VCaP (cell line): ENCODE measurements at regions not wholly inside any gene's neighbourhood (a gene's known extent, or its start where the extent isn't known, plus 50 kb on each side); places are given as distances from the start of the nearest gene placed in this dataset.

Experiments
- H3K27ac ChIP-seq: fragments of 450-650 bp; 2 replicates; pipeline ENCODE4 v1.5.1; 2017
- TF ChIP-seq, protein P1 (sequence below): fragments of 450-650 bp; conservative IDR thresholded peaks from 2 replicates; pipeline ENCODE4 v1.5.1; 2017; ENCODE audit warnings: mild to moderate bottlenecking, moderate library complexity

DNA sequence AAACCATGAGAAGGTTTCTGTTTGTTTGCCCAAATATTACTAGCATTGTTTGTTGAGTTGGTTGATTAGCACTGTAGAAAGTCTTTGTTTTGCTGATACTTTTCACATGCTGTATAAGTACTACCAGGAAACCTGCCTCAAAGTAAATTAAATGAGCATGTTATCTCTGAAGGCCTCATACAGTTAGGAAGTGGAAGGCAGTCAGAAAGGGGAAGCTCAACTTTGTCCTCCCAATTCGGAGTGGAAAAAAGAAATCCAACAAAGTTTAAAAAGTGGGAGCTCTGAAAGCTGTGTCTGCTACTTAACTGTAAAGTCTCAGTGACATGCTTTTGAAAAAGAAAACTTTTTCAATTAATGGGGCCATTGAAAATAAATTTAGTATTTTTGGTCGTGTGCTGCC lies 188.3 kb upstream of the BLID start:
- TF ChIP-seq, protein P1, sequence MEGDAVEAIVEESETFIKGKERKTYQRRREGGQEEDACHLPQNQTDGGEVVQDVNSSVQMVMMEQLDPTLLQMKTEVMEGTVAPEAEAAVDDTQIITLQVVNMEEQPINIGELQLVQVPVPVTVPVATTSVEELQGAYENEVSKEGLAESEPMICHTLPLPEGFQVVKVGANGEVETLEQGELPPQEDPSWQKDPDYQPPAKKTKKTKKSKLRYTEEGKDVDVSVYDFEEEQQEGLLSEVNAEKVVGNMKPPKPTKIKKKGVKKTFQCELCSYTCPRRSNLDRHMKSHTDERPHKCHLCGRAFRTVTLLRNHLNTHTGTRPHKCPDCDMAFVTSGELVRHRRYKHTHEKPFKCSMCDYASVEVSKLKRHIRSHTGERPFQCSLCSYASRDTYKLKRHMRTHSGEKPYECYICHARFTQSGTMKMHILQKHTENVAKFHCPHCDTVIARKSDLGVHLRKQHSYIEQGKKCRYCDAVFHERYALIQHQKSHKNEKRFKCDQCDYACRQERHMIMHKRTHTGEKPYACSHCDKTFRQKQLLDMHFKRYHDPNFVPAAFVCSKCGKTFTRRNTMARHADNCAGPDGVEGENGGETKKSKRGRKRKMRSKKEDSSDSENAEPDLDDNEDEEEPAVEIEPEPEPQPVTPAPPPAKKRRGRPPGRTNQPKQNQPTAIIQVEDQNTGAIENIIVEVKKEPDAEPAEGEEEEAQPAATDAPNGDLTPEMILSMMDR = no peak

DNA sequence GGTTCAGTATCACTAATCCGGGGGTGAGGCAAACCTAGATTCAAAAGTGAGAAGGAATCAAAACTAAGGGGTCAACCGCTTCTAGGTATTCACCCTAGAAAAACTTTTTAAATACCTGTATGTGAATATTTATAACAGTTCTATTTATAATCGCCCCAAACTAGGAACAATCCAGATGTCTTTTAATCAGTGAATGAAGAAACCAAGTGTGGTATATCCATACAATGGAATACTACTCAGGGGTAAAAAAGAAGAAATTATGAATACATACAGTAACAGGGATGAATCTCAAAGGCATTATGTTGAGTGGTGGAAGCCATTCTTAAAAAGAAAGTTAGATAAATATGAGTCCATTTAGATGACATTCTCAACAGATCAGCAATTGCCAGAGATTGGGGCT lies 178.0 kb upstream of the BLID start:
- no peak overlapping the region for H3K27ac ChIP-seq
- TF ChIP-seq, protein P1 = no peak

More for the DNA sequence above, 188.3 kb upstream of the BLID start:
- H3K27ac ChIP-seq = no peak overlapping the region

DNA sequence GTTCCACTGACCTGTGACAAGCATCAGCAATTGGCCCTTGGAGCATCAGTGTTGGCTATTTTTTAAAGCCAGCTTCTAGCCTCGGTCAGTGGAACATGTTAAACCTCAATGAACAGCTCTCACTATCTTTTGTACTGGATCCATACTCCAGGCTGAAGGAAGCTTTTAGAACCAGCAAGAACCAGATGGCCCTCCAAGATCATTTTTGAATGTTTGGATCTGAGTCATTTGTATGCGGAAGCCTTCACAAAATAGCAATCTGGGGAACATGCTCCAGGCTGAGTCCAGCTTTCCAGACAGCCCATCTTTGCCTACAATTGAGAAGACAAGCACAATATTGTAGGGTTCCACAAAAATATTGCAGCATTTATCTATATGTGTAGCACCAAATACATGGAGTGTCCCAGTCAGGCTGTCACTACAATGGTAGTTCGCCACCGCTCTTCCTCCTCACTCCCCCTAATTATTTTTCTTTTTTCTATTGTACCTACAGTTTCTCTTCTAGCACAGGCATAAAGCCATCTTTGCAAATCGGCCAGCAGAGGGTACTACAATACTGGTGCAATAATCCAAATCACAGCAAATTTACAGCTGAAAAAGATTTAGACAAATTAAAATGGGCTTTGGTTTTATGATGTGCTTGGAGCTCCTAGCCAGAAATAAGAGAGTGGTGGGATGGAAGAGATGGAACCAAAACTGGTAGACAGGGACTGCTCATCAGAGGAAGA lies 177.4 kb upstream of the BLID start:
- H3K27ac ChIP-seq = no peak overlapping the region
- TF ChIP-seq, protein P1 = no peak

DNA sequence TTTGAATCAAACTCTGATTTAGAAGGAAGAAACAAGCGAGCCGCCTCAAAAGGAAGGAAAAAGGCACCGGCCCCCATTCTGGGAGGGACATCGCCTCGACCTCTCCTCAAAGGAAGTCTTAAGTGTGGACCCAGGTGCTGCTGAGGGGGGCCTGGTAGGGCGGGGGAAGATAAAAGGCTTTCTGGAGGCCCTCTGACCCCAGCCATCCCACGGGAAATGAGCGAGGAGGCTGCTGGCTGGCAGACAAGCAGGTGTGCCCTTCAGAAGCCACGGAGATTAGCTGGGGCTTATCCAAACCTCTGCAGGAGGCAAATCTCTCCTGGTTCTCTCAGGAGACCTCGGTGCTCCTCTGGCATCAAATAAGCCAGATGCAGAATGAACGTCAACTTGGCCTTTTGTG lies 171.4 kb upstream of the BLID start:
- TF ChIP-seq, protein P1 = no peak
- H3K27ac ChIP-seq = no peak overlapping the region

DNA sequence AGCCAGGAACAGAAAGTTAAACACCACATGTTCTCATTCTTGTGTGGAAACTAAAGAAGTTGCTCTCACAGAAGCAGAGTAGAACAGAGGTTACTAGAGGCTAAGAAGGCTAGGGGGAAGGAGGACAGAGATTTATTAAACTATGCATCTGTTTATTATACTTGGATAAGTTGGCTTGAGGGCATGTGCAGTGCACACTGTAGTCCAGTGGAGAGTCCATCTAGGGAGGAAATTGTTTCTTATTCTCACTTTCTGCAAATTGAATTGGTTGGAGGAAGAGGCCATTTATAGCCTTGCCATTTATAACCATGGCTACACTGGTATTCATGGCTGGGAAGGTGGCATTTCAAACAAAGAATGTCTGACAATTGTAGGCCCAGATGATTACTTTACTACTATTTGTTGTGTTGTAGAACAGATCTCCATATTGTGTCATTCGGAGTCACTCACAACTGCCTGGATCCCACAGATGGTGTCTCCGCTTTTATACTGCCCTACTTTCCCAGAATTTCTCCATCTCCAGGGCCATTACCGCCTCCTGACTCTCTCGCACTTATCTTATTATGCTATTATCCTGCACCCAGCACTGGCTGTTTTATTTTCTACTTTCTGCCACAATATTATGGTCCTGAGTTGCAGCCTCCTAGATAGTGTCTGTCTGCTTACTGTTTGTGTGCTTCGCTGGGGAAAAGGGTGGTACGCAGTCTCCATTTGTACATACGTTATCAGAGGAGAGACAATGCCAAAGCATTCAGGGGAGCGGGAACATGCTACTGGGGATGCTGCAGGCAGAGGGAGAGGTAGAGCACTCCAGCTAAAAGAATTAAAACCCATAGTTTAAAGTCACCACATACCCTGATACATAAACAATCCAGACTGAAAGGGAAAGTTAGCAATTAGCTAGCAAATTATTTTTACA lies 169.3 kb upstream of the BLID start:
- TF ChIP-seq, protein P1 = no peak
- no peak overlapping the region for H3K27ac ChIP-seq

DNA sequence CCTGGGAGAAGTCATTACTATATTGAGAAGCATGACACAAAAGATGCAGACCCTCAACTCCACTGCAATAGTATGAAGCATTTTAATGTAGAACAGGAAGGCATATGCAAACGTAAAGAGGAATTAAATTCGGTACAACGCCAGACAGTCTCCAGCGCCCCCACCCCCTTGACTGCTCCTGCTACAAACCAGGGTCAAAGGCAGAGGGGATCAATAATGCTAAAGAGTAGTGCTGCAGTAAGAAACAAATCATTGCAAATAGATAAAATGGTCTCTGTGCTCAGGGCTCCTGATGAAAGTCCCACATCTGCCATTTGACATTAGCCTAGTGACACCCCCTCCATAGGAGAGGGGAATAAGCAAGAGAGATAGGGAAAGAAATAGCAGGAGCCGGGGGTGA lies 164.9 kb upstream of the BLID start:
- H3K27ac ChIP-seq = no peak overlapping the region
- TF ChIP-seq, protein P1 = no peak

DNA sequence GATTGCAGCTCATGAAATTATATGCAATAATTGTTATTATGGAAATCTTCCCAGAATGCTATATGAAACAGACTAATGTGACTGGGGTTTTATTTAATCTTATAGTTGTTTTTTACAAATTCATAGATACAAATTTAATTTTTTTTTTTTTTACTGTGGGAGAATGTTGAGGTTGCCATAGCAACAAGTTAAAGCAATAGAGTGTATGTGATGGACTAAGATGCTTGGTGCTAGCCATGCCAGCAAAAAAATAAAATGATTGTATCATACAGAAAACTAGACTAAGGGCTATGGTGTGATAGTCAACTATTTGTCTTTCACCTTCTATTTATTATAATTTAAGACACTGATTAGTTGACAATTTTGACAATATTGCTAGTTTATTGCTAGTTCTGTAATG lies 163.2 kb upstream of the BLID start:
- TF ChIP-seq, protein P1 = no peak

More for the DNA sequence above, 163.2 kb upstream of the BLID start:
- H3K27ac ChIP-seq = no peak overlapping the region
